Muscle of leg (tissue), 3 donors: ENCODE measurements at regions not wholly inside any gene's neighbourhood (a gene's known extent, or its start where the extent isn't known, plus 50 kb on each side); places are given as distances from the start of the nearest gene placed in this dataset.
"Not testable (repeated sequence)": the region's sequence is repeated elsewhere in the genome, so short reads cannot be mapped to it uniquely, and the experiment has no call there.

Experiments used
- DNase-seq: peaks from one replicate; pipeline ENCODE4 v3.0.0; 2013
- H3K27ac ChIP-seq: one replicate; pipeline ENCODE4 v1.5.1; 2013; ENCODE audit warnings: mild to moderate bottlenecking, low read length, control low read depth
- H3K27me3 ChIP-seq: one replicate; pipeline ENCODE4 v1.6.1; 2013; ENCODE audit warnings: low read length; ENCODE audit not compliant: control insufficient read depth, insufficient read depth
- H3K36me3 ChIP-seq: one replicate; pipeline ENCODE4 v1.6.1; 2013; ENCODE audit warnings: low read length; ENCODE audit not compliant: control insufficient read depth, insufficient read depth
- H3K4me1 ChIP-seq: one replicate; pipeline ENCODE4 v1.6.1; 2013; ENCODE audit warnings: low read length; ENCODE audit not compliant: control insufficient read depth, insufficient read depth
- H3K4me3 ChIP-seq: one replicate; pipeline ENCODE4 v1.5.1; 2013; ENCODE audit warnings: low read length, control low read depth
- H3K9me3 ChIP-seq: replicated peaks from 2 replicates; pipeline ENCODE4 v1.6.1; 2013; ENCODE audit warnings: low read depth, low read length; ENCODE audit not compliant: control insufficient read depth
- WGBS: methylation state at CpG from one replicate; pipeline ENCODE4 v1.1.5; 2013; ENCODE audit warnings: missing lambda C conversion rate; ENCODE audit not compliant: insufficient coverage; 5-methylcytosine and 5-hydroxymethylcytosine counted together

- Histone ChIP-seq H3K4me3 (no peak overlapping the region), H3K27ac (peak overlapping the region; percentile 81), H3K4me1 (no peaks in the 10 kb centered on the region), H3K27me3 (no peaks in the 10 kb centered on the region), H3K9me3 (no peaks in the 10 kb centered on the region), H3K36me3 (no peaks in the 10 kb centered on the region)
- 0% methylated on average over 1 of the region's 1 CpG for WGBS
- DNase-seq, result peak; percentile 91
Observed at GRCh38 chr10:61024151-61024855, 80.3 kb upstream of the RHOBTB1 start.

DNA sequence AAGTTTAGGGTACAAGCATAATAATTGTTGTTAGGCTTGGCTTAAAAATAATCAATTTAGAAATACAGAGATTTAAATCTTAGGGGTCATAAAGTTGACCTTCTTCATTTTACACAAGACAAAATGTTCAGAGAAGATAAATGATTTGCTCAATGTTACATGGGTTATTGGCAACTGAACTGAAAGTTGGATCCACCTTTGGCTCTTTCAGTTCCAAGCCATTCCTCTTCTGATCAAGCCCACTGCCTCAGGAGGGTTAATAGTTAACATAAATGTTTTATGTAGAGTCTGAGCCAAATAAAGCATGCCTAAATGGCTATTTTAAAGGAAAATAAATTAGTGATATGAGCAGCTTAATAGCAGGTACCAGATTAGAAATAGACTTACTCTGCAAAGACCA lies 79.1 kb upstream of the RHOBTB1 start:
- H3K36me3 ChIP-seq, result no peaks in the 10 kb centered on the region
- no peaks in the 10 kb centered on the region for H3K9me3 ChIP-seq
- H3K4me3 ChIP-seq, result no peak overlapping the region
- no peaks in the 10 kb centered on the region for H3K27me3 ChIP-seq
- no peaks in the 10 kb centered on the region for H3K4me1 ChIP-seq
- DNase-seq, result no peak
- no peak overlapping the region for H3K27ac ChIP-seq

DNA sequence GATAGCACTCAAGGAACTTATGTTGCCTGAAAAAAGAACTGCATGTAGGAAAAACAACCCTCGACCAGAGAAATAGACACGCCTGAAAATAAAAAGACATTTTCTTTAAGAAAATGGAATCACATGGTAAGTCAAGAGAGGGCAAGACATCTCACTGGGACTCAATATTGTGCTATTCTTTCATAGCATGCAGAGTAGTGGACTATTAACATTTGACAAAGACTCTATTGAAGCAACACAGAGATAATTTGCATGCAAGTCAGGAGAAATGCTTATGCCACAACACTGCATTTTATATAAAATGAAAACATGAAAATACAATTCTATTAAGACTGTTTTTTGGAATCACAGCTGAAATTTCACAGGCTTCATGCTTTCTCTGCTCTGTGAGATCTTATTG lies 77.9 kb upstream of the RHOBTB1 start:
- H3K27ac ChIP-seq, result no peak overlapping the region
- no peaks in the 10 kb centered on the region for H3K36me3 ChIP-seq
- WGBS, result no CpG with 5 or more reads among the region's 2 CpGs
- no peaks in the 10 kb centered on the region for H3K9me3 ChIP-seq
- no peaks in the 10 kb centered on the region for H3K27me3 ChIP-seq
- no peaks in the 10 kb centered on the region for H3K4me1 ChIP-seq
- no peak overlapping the region for H3K4me3 ChIP-seq
- no peak for DNase-seq

- Histone ChIP-seq H3K4me1 (no peaks in the 10 kb centered on the region), H3K4me3 (no peak overlapping the region), H3K36me3 (no peaks in the 10 kb centered on the region), H3K27ac (no peak overlapping the region), H3K27me3 (no peaks in the 10 kb centered on the region), H3K9me3 (no peaks in the 10 kb centered on the region)
- WGBS, result no CpG with 5 or more reads among the region's 3 CpGs
- DNase-seq, result no peak
Observed at GRCh38 chr10:61020420-61021158, 76.6 kb upstream of the RHOBTB1 start.

- no peak for DNase-seq
- Histone ChIP-seq H3K4me1 (no peaks in the 10 kb centered on the region), H3K4me3 (no peak overlapping the region), H3K27ac (no peak overlapping the region), H3K27me3 (no peaks in the 10 kb centered on the region), H3K36me3 (no peaks in the 10 kb centered on the region), H3K9me3 (no peaks in the 10 kb centered on the region)
Observed at GRCh38 chr10:61018146-61018545, 74.2 kb upstream of the RHOBTB1 start.

DNA sequence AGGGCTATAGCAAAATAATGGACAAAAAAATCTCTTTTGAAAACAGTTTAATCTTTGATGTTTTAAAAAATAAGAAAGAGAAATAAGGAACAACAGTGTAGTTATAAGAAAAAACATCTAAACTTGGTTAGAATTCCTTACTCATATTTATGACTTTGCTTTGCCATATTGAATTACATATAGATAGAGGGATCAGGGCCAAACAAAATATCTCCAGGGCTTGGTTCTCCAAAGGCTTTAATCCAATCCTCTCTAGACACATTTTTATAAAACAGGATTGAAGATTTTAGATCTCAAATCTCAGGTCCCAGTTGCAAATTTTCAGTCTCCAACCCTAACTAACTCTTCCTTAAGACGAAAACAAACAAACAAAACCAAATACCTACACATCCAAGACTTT lies 72.6 kb upstream of the RHOBTB1 start:
- Histone ChIP-seq H3K27me3 (no peaks in the 10 kb centered on the region), H3K4me3 (no peak overlapping the region), H3K4me1 (no peaks in the 10 kb centered on the region), H3K9me3 (no peaks in the 10 kb centered on the region), H3K36me3 (no peaks in the 10 kb centered on the region), H3K27ac (no peak overlapping the region)
- DNase-seq, result no peak
- WGBS, result no CpG with 5 or more reads among the region's 1 CpG

GRCh38 chr10:61016007-61016406 lies 72.0 kb upstream of the RHOBTB1 start:
- H3K36me3 ChIP-seq, result no peaks in the 10 kb centered on the region
- DNase-seq, result no peak
- no peaks in the 10 kb centered on the region for H3K4me1 ChIP-seq
- H3K9me3 ChIP-seq, result no peaks in the 10 kb centered on the region
- H3K27me3 ChIP-seq, result no peaks in the 10 kb centered on the region
- no peak overlapping the region for H3K4me3 ChIP-seq
- 100% methylated on average over 1 of the region's 2 CpGs for WGBS
- H3K27ac ChIP-seq, result no peak overlapping the region

DNA sequence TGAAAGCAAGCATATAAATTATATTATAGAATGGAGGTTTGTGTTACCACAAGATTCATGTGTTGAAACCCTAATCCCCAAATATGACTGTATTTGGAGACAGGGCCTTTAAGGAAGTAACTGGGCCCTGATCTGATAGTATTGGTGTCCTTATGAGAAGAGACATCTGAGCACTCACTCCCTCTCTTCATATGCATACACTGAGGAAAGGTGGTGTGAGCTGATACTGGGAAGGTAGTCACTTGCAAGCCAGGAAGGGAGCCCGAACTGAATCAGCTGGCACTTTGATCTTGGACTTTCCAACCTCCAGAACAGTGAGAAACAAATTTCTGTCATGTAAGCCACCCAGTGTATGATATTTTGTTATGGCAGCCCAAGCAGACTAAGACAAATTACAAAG lies 66.9 kb upstream of the RHOBTB1 start:
- Histone ChIP-seq H3K27ac (no peak overlapping the region), H3K4me1 (no peaks in the 10 kb centered on the region), H3K36me3 (no peaks in the 10 kb centered on the region), H3K9me3 (no peaks in the 10 kb centered on the region), H3K27me3 (no peaks in the 10 kb centered on the region), H3K4me3 (no peak overlapping the region)
- WGBS, result 100% methylated on average over 1 of the region's 1 CpG
- DNase-seq, result no peak

DNA sequence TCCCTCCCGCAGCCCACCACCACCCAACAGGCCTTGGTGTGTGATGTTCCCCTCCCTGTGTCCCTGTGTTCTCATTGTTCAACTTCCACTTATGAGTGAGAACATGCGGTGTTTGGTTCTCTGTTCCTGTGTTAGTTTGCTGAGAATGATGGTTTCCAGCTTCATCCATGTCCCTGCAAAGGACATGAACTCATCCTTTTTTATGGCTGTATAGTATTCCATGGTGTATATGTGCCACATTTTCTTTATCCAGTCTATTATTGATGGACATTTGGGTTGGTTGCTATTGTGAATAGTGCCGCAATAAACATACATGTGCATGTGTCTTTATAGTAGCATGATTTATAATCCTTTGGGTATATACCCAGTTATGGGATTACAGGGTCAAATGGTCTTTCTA lies 59.1 kb upstream of the RHOBTB1 start:
- DNase-seq, H3K9me3 ChIP-seq, H3K4me1 ChIP-seq, H3K27me3 ChIP-seq, H3K4me3 ChIP-seq, H3K27ac ChIP-seq, H3K36me3 ChIP-seq: not testable (repeated sequence)
- WGBS, result no CpG with 5 or more reads among the region's 3 CpGs

DNA sequence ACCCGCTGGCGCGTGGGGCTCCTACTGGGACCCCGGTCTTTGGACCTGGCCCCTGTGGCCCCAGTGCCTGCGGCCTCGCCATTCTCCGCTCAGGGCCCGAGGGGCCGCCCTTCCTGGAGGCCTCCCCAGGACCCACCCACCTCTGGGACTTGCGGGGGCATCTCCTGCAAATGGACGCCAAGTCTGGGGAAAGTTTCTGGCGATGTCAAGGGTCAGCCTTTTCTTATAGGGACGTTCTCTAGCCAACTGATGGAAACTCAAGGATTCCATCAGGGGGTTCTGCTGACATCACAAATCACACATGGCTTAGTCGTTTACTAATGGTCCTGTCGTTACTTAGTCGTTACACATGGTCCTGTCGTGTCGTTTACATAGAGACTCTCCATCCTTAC lies 57.7 kb upstream of the RHOBTB1 start:
- Histone ChIP-seq H3K4me3 (peak overlapping the region; percentile 34), H3K27ac (no peak overlapping the region), H3K27me3 (peaks cover 9% of the 10 kb centered on the region), H3K9me3 (no peaks in the 10 kb centered on the region), H3K4me1 (peaks cover 4% of the 10 kb centered on the region), H3K36me3 (no peaks in the 10 kb centered on the region)
- 14% methylated on average over 10 of the region's 18 CpGs for WGBS
- peak; percentile 11 for DNase-seq
